OCI-LY7 (cell line): ENCODE measurements at regions not wholly inside any gene's neighbourhood (a gene's known extent, or its start where the extent isn't known, plus 50 kb on each side); places are given as distances from the start of the nearest gene placed in this dataset.

Source experiments
- EZH2phosphoT487 ChIP-seq: fragments of 200-600 bp; sonication (generic); IDR thresholded peaks from 2 replicates; pipeline ENCODE4 v1.6.1; 2018; ENCODE audit warnings: low read depth, borderline replicate concordance, mild to moderate bottlenecking, mixed run types, antibody characterized with exemption, low read length, moderate library complexity, mixed read lengths
- TF ChIP-seq, protein P1 (sequence below): fragments of 200-600 bp; sonication (generic); conservative IDR thresholded peaks from 2 replicates; pipeline ENCODE4 v1.5.1; 2014; ENCODE audit warnings: mild to moderate bottlenecking, antibody characterized with exemption, low read length, moderate library complexity, mixed read lengths

DNA sequence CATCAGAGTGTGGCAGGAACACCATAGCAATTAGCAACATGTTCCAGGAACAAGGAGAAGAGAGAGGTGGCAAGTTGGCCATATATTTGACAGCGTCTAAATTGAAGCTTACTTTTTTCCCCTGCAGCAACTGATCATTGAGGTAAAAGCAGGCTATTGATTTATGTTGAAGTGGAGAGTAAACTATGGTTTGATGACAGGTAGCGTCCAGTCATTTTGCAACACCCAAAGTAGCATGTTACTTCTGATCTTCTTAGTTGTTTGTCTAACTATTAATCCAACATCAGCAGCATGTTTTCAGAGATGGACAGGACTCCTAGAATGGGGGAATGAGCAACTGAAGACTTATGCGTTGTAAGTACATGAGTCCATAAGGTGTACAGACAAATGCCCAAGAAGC is 225.8 kb downstream of the ZPLD1 start:
- TF ChIP-seq, protein P1, sequence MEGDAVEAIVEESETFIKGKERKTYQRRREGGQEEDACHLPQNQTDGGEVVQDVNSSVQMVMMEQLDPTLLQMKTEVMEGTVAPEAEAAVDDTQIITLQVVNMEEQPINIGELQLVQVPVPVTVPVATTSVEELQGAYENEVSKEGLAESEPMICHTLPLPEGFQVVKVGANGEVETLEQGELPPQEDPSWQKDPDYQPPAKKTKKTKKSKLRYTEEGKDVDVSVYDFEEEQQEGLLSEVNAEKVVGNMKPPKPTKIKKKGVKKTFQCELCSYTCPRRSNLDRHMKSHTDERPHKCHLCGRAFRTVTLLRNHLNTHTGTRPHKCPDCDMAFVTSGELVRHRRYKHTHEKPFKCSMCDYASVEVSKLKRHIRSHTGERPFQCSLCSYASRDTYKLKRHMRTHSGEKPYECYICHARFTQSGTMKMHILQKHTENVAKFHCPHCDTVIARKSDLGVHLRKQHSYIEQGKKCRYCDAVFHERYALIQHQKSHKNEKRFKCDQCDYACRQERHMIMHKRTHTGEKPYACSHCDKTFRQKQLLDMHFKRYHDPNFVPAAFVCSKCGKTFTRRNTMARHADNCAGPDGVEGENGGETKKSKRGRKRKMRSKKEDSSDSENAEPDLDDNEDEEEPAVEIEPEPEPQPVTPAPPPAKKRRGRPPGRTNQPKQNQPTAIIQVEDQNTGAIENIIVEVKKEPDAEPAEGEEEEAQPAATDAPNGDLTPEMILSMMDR: no peak
- no peak for TF ChIP-seq EZH2phosphoT487
